ENCODE measurements at regions not wholly inside any gene's neighbourhood (a gene's known extent, or its start where the extent isn't known, plus 50 kb on each side); places are given as distances from the start of the nearest gene placed in this dataset.

DNA sequence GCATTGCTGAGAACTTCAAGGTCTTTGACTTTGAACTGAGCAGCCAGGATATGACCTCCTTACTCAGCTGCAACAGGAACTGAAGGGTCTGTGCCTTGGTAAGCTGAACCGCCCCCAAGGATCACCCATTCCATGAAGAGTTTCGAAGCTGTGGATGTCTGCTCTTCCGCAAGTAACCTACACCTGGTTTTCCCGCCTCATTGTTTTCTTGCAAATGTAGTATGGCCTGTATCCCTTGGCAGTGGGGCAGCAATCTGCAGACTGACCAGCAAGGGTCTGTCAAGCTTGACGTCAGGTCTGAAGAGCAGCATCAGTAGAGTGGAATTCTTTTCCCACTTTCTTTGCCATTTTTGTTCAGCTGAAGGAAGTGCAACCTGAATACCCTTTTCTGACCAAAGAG is 62.6 kb upstream of the RAB12 start:
- TF ChIP-seq FOS (IDR thresholded peaks at IDR 0.05; ENCODE audit: low read depth, low read length) = no peak
- no peak for TF ChIP-seq SMC3 (IDR thresholded peaks at IDR 0.05; ENCODE audit: low read depth, low read length)
- TF ChIP-seq MXI1 (IDR thresholded peaks at IDR 0.05; ENCODE audit: borderline replicate concordance, low read depth, low read length) = no peak
- TF ChIP-seq, protein P1, sequence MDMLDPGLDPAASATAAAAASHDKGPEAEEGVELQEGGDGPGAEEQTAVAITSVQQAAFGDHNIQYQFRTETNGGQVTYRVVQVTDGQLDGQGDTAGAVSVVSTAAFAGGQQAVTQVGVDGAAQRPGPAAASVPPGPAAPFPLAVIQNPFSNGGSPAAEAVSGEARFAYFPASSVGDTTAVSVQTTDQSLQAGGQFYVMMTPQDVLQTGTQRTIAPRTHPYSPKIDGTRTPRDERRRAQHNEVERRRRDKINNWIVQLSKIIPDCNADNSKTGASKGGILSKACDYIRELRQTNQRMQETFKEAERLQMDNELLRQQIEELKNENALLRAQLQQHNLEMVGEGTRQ (IDR thresholded peaks at IDR 0.05; ENCODE audit: low read depth, low read length) = no peak
- no peak for TF ChIP-seq POLR2A (IDR thresholded peaks at IDR 0.05; ENCODE audit: low read depth, low read length)
- TF ChIP-seq RFX5 (IDR thresholded peaks at IDR 0.05; ENCODE audit: low read depth, low read length) = no peak
